H9 (cell line): ENCODE measurements at regions not wholly inside any gene's neighbourhood (a gene's known extent, or its start where the extent isn't known, plus 50 kb on each side); places are given as distances from the start of the nearest gene placed in this dataset.
A peak's percentile ranks its signal among the peaks of the same experiment; 100 is the strongest.

ENCODE experiments used
- DNase-seq: peaks from one replicate; pipeline ENCODE4 v3.0.0-alpha.2; 2017
- H2AFZ ChIP-seq: one replicate; pipeline ENCODE4 v1.6.1; 2013; ENCODE audit warnings: mild to moderate bottlenecking, low read length, control low read depth, moderate library complexity
- H2AK5ac ChIP-seq: 2 replicates; pipeline ENCODE4 v1.6.1; 2013; ENCODE audit warnings: low read length, control low read depth, mixed read lengths; ENCODE audit not compliant: insufficient read length
- H2BK120ac ChIP-seq: one replicate; pipeline ENCODE4 v1.6.1; 2013; ENCODE audit warnings: low read depth, mild to moderate bottlenecking, low read length, control low read depth, inconsistent platforms; ENCODE audit not compliant: poor library complexity, severe bottlenecking
- H2BK12ac ChIP-seq: 2 replicates; pipeline ENCODE4 v1.6.1; 2013; ENCODE audit warnings: low read length, control low read depth, mixed read lengths, low read depth; ENCODE audit not compliant: insufficient read length
- H2BK15ac ChIP-seq: 2 replicates; pipeline ENCODE4 v1.6.1; 2013; ENCODE audit warnings: low read depth, low read length, control low read depth
- H2BK20ac ChIP-seq: one replicate; pipeline ENCODE4 v1.6.1; 2013; ENCODE audit warnings: low read depth, mild to moderate bottlenecking, low read length, control low read depth, inconsistent platforms; ENCODE audit not compliant: poor library complexity, severe bottlenecking
- H2BK5ac ChIP-seq: 2 replicates; pipeline ENCODE4 v1.6.1; 2013; ENCODE audit warnings: low read length, control low read depth, mixed read lengths; ENCODE audit not compliant: insufficient read length
- H3K14ac ChIP-seq: 2 replicates; pipeline ENCODE4 v1.6.1; 2013; ENCODE audit warnings: low read length, control low read depth; ENCODE audit not compliant: insufficient read depth
- H3K18ac ChIP-seq: 2 replicates; pipeline ENCODE4 v1.6.1; 2013; ENCODE audit warnings: low read depth, mild to moderate bottlenecking, mixed read lengths, low read length, control low read depth; ENCODE audit not compliant: insufficient read length
- H3K23ac ChIP-seq: 2 replicates; pipeline ENCODE4 v1.6.1; 2013; ENCODE audit warnings: low read length, control low read depth, mixed read lengths, low read depth; ENCODE audit not compliant: insufficient read length
- H3K23me2 ChIP-seq: 2 replicates; pipeline ENCODE4 v1.6.1; 2013; ENCODE audit warnings: low read depth, mild to moderate bottlenecking, mixed read lengths, low read length, control low read depth; ENCODE audit not compliant: insufficient read length, poor library complexity, severe bottlenecking
- H3K27ac ChIP-seq: 2 replicates; pipeline ENCODE4 v1.5.1; 2013; ENCODE audit warnings: low read length, control low read depth, mixed read lengths, low read depth; ENCODE audit not compliant: insufficient read length
- H3K27me3 ChIP-seq: 2 replicates; pipeline ENCODE4 v1.6.1; 2013; ENCODE audit warnings: low read length, control low read depth, inconsistent platforms; ENCODE audit not compliant: insufficient read depth
- H3K4ac ChIP-seq: 2 replicates; pipeline ENCODE4 v1.6.1; 2013; ENCODE audit warnings: low read depth, mild to moderate bottlenecking, control low read depth, inconsistent platforms, low read length, moderate library complexity
- H3K4me1 ChIP-seq: 2 replicates; pipeline ENCODE4 v1.6.1; 2013; ENCODE audit warnings: low read length, control low read depth, inconsistent platforms; ENCODE audit not compliant: insufficient read depth
- H3K4me2 ChIP-seq: 2 replicates; pipeline ENCODE4 v1.6.1; 2013; ENCODE audit warnings: low read length, control low read depth, mixed read lengths; ENCODE audit not compliant: insufficient read length, insufficient read depth
- H3K56ac ChIP-seq: 2 replicates; pipeline ENCODE4 v1.6.1; 2013; ENCODE audit warnings: low read depth, mild to moderate bottlenecking, mixed read lengths, low read length, control low read depth; ENCODE audit not compliant: insufficient read length
- H3K79me1 ChIP-seq: 2 replicates; pipeline ENCODE4 v1.6.1; 2013; ENCODE audit warnings: low read depth, mild to moderate bottlenecking, moderate library complexity, low read length, control low read depth, inconsistent platforms; ENCODE audit not compliant: insufficient read depth, poor library complexity, severe bottlenecking
- H3K79me2 ChIP-seq: 2 replicates; pipeline ENCODE4 v1.6.1; 2013; ENCODE audit warnings: low read length, control low read depth, inconsistent platforms; ENCODE audit not compliant: insufficient read depth
- H3K9ac ChIP-seq: 2 replicates; pipeline ENCODE4 v1.6.1; 2013; ENCODE audit warnings: low read length, control low read depth, mixed read lengths; ENCODE audit not compliant: insufficient read length; ENCODE audit errors: extremely low read depth
- H3K9me3 ChIP-seq: one replicate; pipeline ENCODE4 v1.6.1; 2013; ENCODE audit warnings: low read depth, low read length, inconsistent platforms; ENCODE audit not compliant: control insufficient read depth
- H3T11ph ChIP-seq: one replicate; pipeline ENCODE4 v1.6.1; 2013; ENCODE audit warnings: mild to moderate bottlenecking, low read length, control low read depth, inconsistent platforms
- H4K20me1 ChIP-seq: one replicate; pipeline ENCODE4 v1.6.1; 2013; ENCODE audit not compliant: control insufficient read depth, insufficient read length, insufficient read depth
- H4K5ac ChIP-seq: 2 replicates; pipeline ENCODE4 v1.6.1; 2013; ENCODE audit warnings: low read depth, mild to moderate bottlenecking, mixed read lengths, low read length, control low read depth; ENCODE audit not compliant: insufficient read length
- H4K8ac ChIP-seq: replicated peaks from 2 replicates; pipeline ENCODE4 v1.6.1; 2013; ENCODE audit warnings: low read length, control low read depth, mixed read lengths, low read depth; ENCODE audit not compliant: insufficient read length
- H4K91ac ChIP-seq: 2 replicates; pipeline ENCODE4 v1.6.1; 2013; ENCODE audit warnings: low read depth, mild to moderate bottlenecking, moderate library complexity, mixed read lengths, low read length, control low read depth; ENCODE audit not compliant: insufficient read length
- H3K27ac Mint-ChIP-seq, 3 experiments: 2 replicates in 2 of 3; 3 replicates in 1 of 3; pipeline ENCODE4 v1.8.0; 2020 to 2021; ENCODE audit warnings: mixed read lengths in 3 of 3, mild to moderate bottlenecking in 1 of 3, moderate library complexity in 1 of 3
- H3K27me3 Mint-ChIP-seq: 2 replicates; pipeline ENCODE4 v1.8.0; 2021; ENCODE audit warnings: low read depth, mild to moderate bottlenecking, moderate library complexity, mixed read lengths
- H3K36me3 Mint-ChIP-seq, 3 experiments: 2 replicates in 2 of 3; 3 replicates in 1 of 3; pipeline ENCODE4 v1.8.0; 2020 to 2021; ENCODE audit warnings: low read depth in 3 of 3, mixed read lengths in 3 of 3; ENCODE audit not compliant: insufficient read depth in 1 of 3
- H3K4me1 Mint-ChIP-seq, 2 experiments: 2 replicates each; pipeline ENCODE4 v1.8.0; 2020; ENCODE audit warnings: mixed read lengths in 2 of 2
- H3K4me3 Mint-ChIP-seq, 2 experiments: 2 replicates in 1 of 2; 3 replicates in 1 of 2; pipeline ENCODE4 v1.8.0; 2020 to 2021; ENCODE audit warnings: mild to moderate bottlenecking in 2 of 2, mixed read lengths in 2 of 2, moderate library complexity in 1 of 2
- H3K9me3 Mint-ChIP-seq, 2 experiments: 2 replicates in 1 of 2; 3 replicates in 1 of 2; pipeline ENCODE4 v1.8.0; 2020; ENCODE audit warnings: mild to moderate bottlenecking in 2 of 2, mixed read lengths in 2 of 2, moderate library complexity in 1 of 2
- CTCF ChIP-seq: fragments of 200-600 bp; sonication (generic); conservative IDR thresholded peaks from 3 replicates; pipeline ENCODE4 v1.8.0; 2021; ENCODE audit warnings: antibody characterized with exemption, mild to moderate bottlenecking

- H3T11ph ChIP-seq: no peak overlapping the region
- no peak overlapping the region for H2BK12ac ChIP-seq
- no peak overlapping the region for H3K27ac ChIP-seq
- H2BK15ac ChIP-seq: no peak overlapping the region
- H2AFZ ChIP-seq: no peak overlapping the region
- no peak overlapping the region for H3K14ac ChIP-seq
- Mint-ChIP-seq H3K4me3 (no peak overlapping the region), H3K36me3 (peaks cover 0 to 2% (median 0%) of the 10 kb centered on the region in 3 experiments; a peak in 2 of 7 replicates), H3K27ac (no peak overlapping the region), H3K4me1 (peaks cover 16 to 19% of the 10 kb centered on the region in 2 experiments), H3K9me3 (no peaks in the 10 kb centered on the region; a peak in 1 of 5 replicates), H3K27me3 (no peaks in the 10 kb centered on the region)
- no peak overlapping the region for H3K23ac ChIP-seq
- H3K4me1 ChIP-seq: peaks cover 5% of the 10 kb centered on the region; the same call in 1 of the 2 replicates
- H3K4ac ChIP-seq: no peak overlapping the region
- H3K9ac ChIP-seq: no peak overlapping the region
- H2BK5ac ChIP-seq: no peak overlapping the region
- no peaks in the 10 kb centered on the region for H4K20me1 ChIP-seq
- H4K5ac ChIP-seq: no peak overlapping the region
- no peaks in the 10 kb centered on the region for H3K79me1 ChIP-seq
- no peak for DNase-seq
- H4K91ac ChIP-seq: no peak overlapping the region
- H4K8ac ChIP-seq: no peak overlapping the region
- no peak overlapping the region for H2AK5ac ChIP-seq
- no peaks in the 10 kb centered on the region for H3K9me3 ChIP-seq
- H3K27me3 ChIP-seq: no peaks in the 10 kb centered on the region
- H3K18ac ChIP-seq: no peak overlapping the region
- H3K79me2 ChIP-seq: no peaks in the 10 kb centered on the region
- 0 out of 3 replicates have a peak, but pooled peaks have one; percentile 19 for TF ChIP-seq CTCF
- H3K56ac ChIP-seq: no peak overlapping the region
- no peaks in the 10 kb centered on the region for H3K23me2 ChIP-seq
- no peak overlapping the region for H2BK120ac ChIP-seq
- no peak overlapping the region for H3K4me2 ChIP-seq
- peak overlapping the region; percentile 60 for H2BK20ac ChIP-seq
Measured at GRCh38 chr5:126046846-126047571, 376.2 kb upstream of the GRAMD2B start.
